ENCODE measurements at regions not wholly inside any gene's neighbourhood (a gene's known extent, or its start where the extent isn't known, plus 50 kb on each side); places are given as distances from the start of the nearest gene placed in this dataset.

DNA sequence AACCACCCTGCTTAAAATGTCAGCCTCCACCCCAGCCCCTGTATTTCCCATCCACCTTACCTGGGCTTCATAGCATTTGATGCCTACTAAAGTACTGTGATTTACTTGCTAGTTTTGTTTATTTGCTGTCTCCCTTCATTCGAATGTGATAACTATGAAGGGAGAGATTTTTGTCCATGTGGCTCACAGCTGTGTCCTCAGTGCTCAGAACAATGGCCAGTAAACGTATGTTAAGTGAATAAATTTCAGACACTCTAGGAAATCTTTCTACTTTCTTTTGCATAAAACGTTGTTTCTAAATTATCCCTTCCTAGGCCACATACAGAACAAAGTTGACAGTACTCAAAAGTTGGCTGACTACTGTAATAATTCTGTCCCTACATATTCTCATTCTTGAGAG is 114.7 kb upstream of the OTUD4 start:
- Mint-ChIP-seq H3K27me3 (peaks cover 17% of the 10 kb centered on the region), H3K4me3 (no peak overlapping the region), H3K36me3 (peaks cover 1% of the 10 kb centered on the region), H3K4me1 (peaks cover 0 to 1% (median 0%) of the 10 kb centered on the region in 3 donors), H3K27ac (no peak overlapping the region), H3K9me3 (peaks cover 2 to 8% (median 4%) of the 10 kb centered on the region in 3 donors)

DNA sequence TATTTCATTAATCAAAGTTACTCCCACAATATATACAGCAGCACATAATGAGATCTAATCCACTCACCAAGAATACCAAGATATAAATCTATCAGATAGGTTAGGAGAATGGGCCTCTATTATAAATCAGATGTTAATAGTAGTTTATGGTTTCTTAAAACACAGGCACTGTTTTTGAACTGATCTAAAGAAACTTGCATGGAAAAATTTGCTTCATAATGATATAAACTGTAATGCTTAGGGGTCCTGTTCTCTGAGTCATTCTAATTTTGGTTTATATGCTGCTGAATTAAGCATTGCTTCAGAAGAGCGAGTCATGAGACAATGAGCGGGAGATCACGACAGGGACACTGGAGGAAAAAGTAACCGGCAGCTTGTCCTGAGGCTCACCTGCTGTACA is 113.3 kb upstream of the OTUD4 start:
- Mint-ChIP-seq H3K27me3 (peaks cover 17% of the 10 kb centered on the region), H3K9me3 (peaks cover 2 to 8% (median 4%) of the 10 kb centered on the region in 3 donors), H3K4me3 (no peak overlapping the region), H3K4me1 (no peaks in the 10 kb centered on the region), H3K36me3 (peaks cover 1% of the 10 kb centered on the region), H3K27ac (no peak overlapping the region)

DNA sequence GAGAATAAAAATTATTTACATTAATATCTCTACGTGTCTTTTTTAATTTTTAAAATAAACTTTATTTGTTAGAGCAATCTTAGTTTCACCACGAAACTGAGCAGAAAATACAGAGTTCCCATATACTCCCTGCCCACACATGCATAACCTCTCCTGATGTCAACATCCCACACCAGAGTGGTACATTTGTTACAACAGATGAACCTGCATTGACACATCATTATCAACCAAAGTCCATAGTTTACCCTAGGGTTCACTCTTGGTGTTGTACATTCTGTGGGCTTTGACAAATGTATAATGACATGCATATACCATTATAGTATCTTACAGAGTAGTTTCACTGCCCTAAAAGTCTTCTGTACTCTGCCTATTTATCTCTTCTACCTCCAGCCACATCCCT is 110.6 kb upstream of the OTUD4 start:
- H3K4me1 Mint-ChIP-seq = no peaks in the 10 kb centered on the region
- peaks cover 10% of the 10 kb centered on the region for H3K27me3 Mint-ChIP-seq
- no peak overlapping the region for H3K4me3 Mint-ChIP-seq
- peaks cover 1% of the 10 kb centered on the region for H3K36me3 Mint-ChIP-seq
- no peak overlapping the region for H3K27ac Mint-ChIP-seq
- H3K9me3 Mint-ChIP-seq = peaks cover 2 to 8% (median 4%) of the 10 kb centered on the region in 3 donors

DNA sequence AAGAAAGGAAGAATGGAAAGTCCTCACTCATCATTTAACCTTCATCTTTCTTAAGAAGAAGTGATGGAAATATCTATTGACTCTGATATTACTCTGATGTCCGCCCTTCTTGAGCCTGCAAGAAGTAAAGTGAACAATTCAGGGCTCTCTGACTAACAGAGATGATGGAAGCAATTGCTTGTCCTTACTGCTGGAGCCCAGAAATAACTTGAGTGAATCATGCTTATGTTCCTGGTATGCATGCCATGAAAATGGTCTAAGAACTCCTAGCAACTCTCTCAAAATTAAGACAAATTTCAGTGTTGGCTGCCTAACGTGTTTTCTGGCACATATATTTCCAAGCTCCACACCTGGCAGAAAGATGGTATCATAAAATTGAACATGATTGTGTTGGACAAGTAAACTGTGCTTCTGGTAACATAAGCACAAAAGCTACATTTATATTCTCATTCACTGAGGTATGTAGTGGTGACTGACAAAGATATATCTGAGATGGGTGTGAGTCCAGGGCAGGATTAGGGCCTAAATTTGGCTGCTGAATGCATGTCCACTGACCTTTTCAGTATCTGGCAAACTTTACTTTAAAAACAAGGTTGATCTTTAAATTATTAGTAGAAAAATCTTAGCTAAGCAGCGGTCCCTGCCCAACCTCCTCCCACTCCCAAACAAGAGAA is 109.2 kb upstream of the OTUD4 start:
- Mint-ChIP-seq H3K4me3 (no peak overlapping the region), H3K4me1 (no peaks in the 10 kb centered on the region), H3K27ac (no peak overlapping the region), H3K36me3 (peaks cover 1% of the 10 kb centered on the region), H3K27me3 (peaks cover 9% of the 10 kb centered on the region), H3K9me3 (peaks cover 2 to 8% (median 4%) of the 10 kb centered on the region in 3 donors)

GRCh38 chr4:145287351-145287750 is 107.0 kb upstream of the OTUD4 start:
- H3K27ac Mint-ChIP-seq = no peak overlapping the region
- no peaks in the 10 kb centered on the region for H3K4me1 Mint-ChIP-seq
- peaks cover 9% of the 10 kb centered on the region for H3K27me3 Mint-ChIP-seq
- peaks cover 1% of the 10 kb centered on the region for H3K36me3 Mint-ChIP-seq
- H3K9me3 Mint-ChIP-seq = peaks cover 2 to 8% (median 8%) of the 10 kb centered on the region in 3 donors
- no peak overlapping the region for H3K4me3 Mint-ChIP-seq

DNA sequence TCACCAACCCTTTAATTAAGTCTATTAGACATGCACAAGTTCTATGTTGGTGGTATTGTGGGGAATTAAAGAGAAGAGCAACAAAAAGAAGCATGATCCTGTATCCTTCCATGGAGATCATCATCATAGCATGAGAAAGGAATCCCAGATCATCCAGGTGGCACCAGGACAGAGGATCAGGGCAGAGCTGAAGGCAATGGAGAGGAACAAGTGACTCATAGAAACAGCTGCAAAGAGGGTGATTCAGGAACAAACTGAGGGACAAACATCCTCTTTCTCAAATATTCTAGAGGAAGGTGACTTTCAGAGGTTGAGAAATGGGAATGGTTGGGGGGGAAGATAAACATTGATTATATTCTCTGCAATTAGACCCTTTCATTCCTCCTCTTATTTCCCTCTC is 105.5 kb upstream of the OTUD4 start:
- no peak overlapping the region for H3K27ac Mint-ChIP-seq
- H3K27me3 Mint-ChIP-seq = peaks cover 6% of the 10 kb centered on the region
- no peaks in the 10 kb centered on the region for H3K4me1 Mint-ChIP-seq
- peaks cover 0 to 4% (median 0%) of the 10 kb centered on the region in 3 donors for H3K9me3 Mint-ChIP-seq
- no peak overlapping the region for H3K4me3 Mint-ChIP-seq
- H3K36me3 Mint-ChIP-seq = no peaks in the 10 kb centered on the region

- Mint-ChIP-seq H3K4me1 (no peaks in the 10 kb centered on the region), H3K4me3 (no peak overlapping the region), H3K9me3 (peaks cover 0 to 4% (median 0%) of the 10 kb centered on the region in 3 donors), H3K27ac (no peak overlapping the region), H3K36me3 (no peaks in the 10 kb centered on the region), H3K27me3 (peaks cover 9% of the 10 kb centered on the region)
Observed at GRCh38 chr4:145283909-145284308, 103.5 kb upstream of the OTUD4 start.

- peaks cover 2% of the 10 kb centered on the region for H3K36me3 Mint-ChIP-seq
- H3K4me1 Mint-ChIP-seq = no peaks in the 10 kb centered on the region
- no peak overlapping the region for H3K4me3 Mint-ChIP-seq
- peaks cover 14% of the 10 kb centered on the region for H3K27me3 Mint-ChIP-seq
- peaks cover 0 to 4% (median 0%) of the 10 kb centered on the region in 3 donors for H3K9me3 Mint-ChIP-seq
- H3K27ac Mint-ChIP-seq = no peak overlapping the region
Observed at GRCh38 chr4:145281951-145282350, 101.6 kb upstream of the OTUD4 start.

DNA sequence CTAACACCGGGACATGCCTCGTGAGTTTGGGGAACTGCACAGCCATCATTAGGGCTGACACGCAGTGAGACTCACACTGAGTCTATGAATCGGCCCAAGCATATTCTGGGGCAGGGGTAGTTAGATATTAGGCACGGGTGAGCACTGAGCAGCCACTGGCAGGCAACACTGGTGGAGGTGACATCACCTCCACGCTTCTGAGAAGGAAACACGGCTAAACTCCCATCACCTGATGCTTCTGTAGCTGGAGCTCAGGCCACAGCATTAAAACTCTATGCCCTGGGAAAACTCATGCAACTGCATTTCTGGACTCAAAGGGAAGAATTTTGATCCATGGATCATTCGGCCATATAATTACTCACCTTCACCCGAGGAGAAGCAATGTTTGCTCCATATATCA is 100.8 kb upstream of the OTUD4 start:
- Mint-ChIP-seq H3K4me3 (no peak overlapping the region), H3K9me3 (peaks cover 0 to 4% (median 0%) of the 10 kb centered on the region in 3 donors), H3K27ac (peak overlapping the region in 1 of 3 donors; percentile 50), H3K36me3 (peaks cover 2% of the 10 kb centered on the region), H3K4me1 (no peaks in the 10 kb centered on the region), H3K27me3 (peaks cover 14% of the 10 kb centered on the region)

DNA sequence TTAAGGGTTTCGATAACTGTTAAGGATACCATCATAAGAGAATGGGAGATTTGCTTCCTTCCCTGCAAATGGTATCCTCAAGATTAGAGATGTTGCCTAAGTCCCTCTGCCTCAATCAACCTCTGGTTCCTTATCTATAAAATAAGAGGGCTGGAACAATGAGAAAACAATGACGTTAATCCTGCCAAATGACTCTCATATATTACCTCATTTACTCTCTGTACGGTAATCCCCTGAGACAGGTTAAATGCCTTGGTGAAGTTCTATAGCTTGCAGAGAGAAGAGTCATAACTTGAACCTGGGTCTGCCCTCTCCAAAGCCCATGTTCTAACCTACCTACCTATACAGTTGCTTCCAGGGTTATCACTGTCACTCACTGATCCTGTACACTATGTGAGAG is 100.2 kb upstream of the OTUD4 start:
- Mint-ChIP-seq H3K36me3 (peaks cover 2% of the 10 kb centered on the region), H3K4me3 (no peak overlapping the region), H3K4me1 (no peaks in the 10 kb centered on the region), H3K27me3 (peaks cover 13% of the 10 kb centered on the region), H3K27ac (no peak overlapping the region), H3K9me3 (peaks cover 0 to 4% (median 0%) of the 10 kb centered on the region in 3 donors)

GRCh38 chr4:145279122-145279960 is 99.0 kb upstream of the OTUD4 start:
- peaks cover 2% of the 10 kb centered on the region for H3K36me3 Mint-ChIP-seq
- no peaks in the 10 kb centered on the region for H3K4me1 Mint-ChIP-seq
- H3K9me3 Mint-ChIP-seq = peaks cover 0 to 4% (median 0%) of the 10 kb centered on the region in 3 donors
- no peak overlapping the region for H3K27ac Mint-ChIP-seq
- H3K4me3 Mint-ChIP-seq = no peak overlapping the region
- peaks cover 13% of the 10 kb centered on the region for H3K27me3 Mint-ChIP-seq

DNA sequence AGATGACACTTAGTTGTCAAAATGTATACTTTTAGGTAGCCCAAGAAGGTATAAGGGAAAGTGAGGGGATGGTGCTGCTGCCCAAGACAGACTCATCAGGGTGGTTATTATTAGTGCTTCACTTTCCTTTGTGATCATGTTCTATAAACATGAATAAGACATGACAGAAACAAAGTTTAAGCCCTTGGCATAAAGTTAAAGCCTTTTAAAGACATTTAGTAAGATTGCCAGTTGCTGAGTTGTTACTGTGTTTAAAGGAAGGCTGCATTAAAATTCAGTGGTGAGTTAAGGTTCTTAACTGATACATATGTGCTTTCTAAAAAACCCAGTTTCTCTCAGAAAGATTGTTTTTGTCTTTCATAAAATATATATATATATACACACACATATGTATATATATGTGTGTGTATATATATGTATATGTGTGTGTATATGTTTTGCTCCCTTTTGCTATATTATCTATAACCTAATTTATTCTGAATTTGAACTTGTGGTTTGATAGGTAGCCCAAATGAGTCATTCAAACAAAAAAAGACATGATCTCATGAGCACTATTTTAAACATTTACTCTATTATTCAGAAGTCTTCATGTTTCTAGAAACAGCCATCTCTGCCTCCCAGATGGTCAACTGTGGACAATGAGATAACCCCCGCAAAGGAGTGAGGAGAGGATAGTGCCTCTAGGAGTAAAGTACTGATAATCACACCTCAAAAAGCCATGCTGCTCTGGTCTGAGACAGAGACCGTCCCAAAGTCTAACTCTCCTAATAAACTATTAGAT is 98.1 kb upstream of the OTUD4 start:
- H3K27me3 Mint-ChIP-seq = peaks cover 13% of the 10 kb centered on the region
- H3K4me3 Mint-ChIP-seq = no peak overlapping the region
- peaks cover 2% of the 10 kb centered on the region for H3K36me3 Mint-ChIP-seq
- peaks cover 0 to 4% (median 4%) of the 10 kb centered on the region in 3 donors for H3K9me3 Mint-ChIP-seq
- no peak overlapping the region for H3K27ac Mint-ChIP-seq
- no peaks in the 10 kb centered on the region for H3K4me1 Mint-ChIP-seq

DNA sequence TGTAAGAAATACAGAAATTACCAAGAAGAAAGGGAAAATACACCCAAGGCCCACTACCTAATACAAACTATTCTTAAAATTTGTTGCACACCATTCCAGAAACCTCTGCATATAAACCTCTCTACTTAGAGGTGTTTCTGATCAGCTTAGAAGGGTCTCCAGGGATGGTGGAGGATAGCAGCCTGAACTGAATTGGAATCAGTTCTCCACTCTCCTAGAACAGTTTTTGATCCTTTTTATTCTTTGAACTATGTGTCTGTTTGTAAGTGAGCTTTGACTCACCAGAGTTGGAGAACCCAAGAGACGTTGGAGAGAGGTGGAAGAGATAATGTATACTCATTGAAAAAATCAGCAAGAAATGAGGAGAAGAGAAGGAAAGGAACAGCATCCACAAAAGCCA is 96.6 kb upstream of the OTUD4 start:
- H3K4me3 Mint-ChIP-seq = no peak overlapping the region
- H3K36me3 Mint-ChIP-seq = peaks cover 2% of the 10 kb centered on the region
- H3K9me3 Mint-ChIP-seq = peaks cover 2 to 5% (median 4%) of the 10 kb centered on the region in 3 donors
- peaks cover 9% of the 10 kb centered on the region for H3K27me3 Mint-ChIP-seq
- peaks cover 0 to 1% (median 0%) of the 10 kb centered on the region in 3 donors for H3K4me1 Mint-ChIP-seq
- H3K27ac Mint-ChIP-seq = no peak overlapping the region

GRCh38 chr4:145276050-145276449 is 95.7 kb upstream of the OTUD4 start:
- H3K27me3 Mint-ChIP-seq = peaks cover 9% of the 10 kb centered on the region
- peaks cover 2 to 5% (median 4%) of the 10 kb centered on the region in 3 donors for H3K9me3 Mint-ChIP-seq
- H3K4me1 Mint-ChIP-seq = peaks cover 0 to 1% (median 0%) of the 10 kb centered on the region in 3 donors

GRCh38 chr4:145271194-145271593 is 90.8 kb upstream of the OTUD4 start:
- no peaks in the 10 kb centered on the region for H3K36me3 Mint-ChIP-seq
- no peak overlapping the region for H3K27ac Mint-ChIP-seq
- H3K4me3 Mint-ChIP-seq = no peak overlapping the region
- no peaks in the 10 kb centered on the region for H3K27me3 Mint-ChIP-seq
- peaks cover 0 to 1% (median 0%) of the 10 kb centered on the region in 3 donors for H3K4me1 Mint-ChIP-seq
- H3K9me3 Mint-ChIP-seq = peaks cover 2 to 5% (median 4%) of the 10 kb centered on the region in 3 donors

More at GRCh38 chr4:145276050-145276449, 95.7 kb upstream of the OTUD4 start:
- Mint-ChIP-seq H3K36me3 (peaks cover 2% of the 10 kb centered on the region), H3K27ac (no peak overlapping the region), H3K4me3 (no peak overlapping the region)

Data from IgD-negative memory B cell (primary cell).